Non-pigmented ciliary epithelial cell (primary cell): ENCODE measurements at regions not wholly inside any gene's neighbourhood (a gene's known extent, or its start where the extent isn't known, plus 50 kb on each side); places are given as distances from the start of the nearest gene placed in this dataset.
"Not testable (repeated sequence)": the region's sequence is repeated elsewhere in the genome, so short reads cannot be mapped to it uniquely, and the experiment has no call there.

Source experiments
- DNase-seq: peaks from one replicate; pipeline ENCODE4 v3.0.0-alpha.2; 2010; ENCODE audit warnings: low read depth

DNA sequence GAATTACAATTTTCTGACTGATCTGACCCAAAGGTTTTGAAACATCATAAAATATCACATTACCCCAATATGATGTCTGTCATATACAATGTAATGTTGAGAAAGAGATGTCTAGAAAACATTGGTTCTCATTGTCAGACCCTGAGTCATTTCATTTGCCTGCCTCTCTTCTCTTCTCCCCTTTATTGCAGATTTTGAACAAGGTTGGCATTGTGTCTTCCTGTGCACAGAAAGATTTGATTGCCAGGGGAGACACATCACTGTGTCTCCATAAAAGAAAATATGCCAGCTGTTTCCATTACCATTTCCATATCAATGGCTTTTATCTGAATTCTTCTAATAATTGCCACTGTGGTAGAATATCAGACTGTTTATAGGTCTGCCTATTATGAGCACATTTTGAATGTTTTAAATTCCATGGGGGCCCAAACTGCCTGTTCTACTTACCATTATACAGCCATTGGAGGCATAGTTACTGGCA is 65.6 kb downstream of the IFI44 start:
- peak; percentile 30 for DNase-seq

DNA sequence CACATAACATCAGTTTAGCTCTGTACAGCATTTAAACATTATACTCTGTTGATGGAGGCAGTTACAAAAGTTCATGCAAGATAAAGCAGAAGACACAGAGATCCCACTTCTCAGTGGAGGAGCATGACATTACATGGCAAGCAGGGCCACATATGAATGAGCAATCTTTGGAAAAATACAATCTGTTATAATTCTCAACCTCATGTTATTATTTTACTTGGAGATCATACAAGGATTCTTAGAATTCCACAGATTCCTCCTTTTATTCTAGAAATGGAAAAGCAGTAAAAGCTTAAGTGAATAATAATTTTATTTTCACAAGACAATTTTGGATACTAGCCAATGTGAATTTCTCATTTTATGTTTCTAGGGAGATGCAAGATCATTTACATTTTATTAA is 66.6 kb downstream of the IFI44 start:
- DNase-seq: peak; percentile 38

DNA sequence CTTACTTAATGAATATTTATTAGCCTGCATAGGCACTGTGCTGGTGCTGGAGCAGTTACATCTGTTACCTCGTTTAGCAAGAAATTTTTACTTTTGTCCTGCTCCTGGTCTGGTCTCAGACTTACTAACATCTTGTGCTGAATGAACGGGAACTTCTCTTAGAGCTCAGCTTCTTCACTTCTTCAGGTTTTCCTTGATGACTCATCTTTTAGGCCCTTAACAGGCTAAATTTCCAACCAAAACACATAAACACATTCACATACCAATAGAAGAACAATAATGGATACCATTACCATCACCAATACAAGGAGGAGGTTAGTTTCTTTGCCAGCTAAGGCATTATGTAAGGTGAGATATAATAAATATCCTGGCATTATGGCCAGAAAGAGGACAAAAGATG is 68.9 kb downstream of the IFI44 start:
- no peak for DNase-seq

DNA sequence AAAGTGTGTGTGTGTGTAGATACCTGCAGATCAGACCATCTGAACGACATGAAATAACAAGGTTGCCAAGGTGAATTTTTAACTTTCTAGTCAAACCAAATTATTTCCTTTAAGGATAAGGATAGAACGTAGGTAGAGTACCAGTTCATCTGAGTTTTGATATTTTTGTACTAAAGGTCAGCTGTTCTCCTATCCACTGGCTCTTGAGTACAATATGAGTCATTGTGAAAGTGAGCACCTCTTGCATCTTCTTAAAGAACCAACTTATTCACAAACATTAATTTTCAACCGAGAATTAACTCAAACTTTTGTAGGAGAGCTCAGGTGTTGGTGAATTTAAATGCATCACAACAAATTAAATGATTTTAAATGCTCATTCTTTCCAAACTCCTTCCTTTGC is 71.5 kb downstream of the IFI44 start:
- DNase-seq: no peak

DNA sequence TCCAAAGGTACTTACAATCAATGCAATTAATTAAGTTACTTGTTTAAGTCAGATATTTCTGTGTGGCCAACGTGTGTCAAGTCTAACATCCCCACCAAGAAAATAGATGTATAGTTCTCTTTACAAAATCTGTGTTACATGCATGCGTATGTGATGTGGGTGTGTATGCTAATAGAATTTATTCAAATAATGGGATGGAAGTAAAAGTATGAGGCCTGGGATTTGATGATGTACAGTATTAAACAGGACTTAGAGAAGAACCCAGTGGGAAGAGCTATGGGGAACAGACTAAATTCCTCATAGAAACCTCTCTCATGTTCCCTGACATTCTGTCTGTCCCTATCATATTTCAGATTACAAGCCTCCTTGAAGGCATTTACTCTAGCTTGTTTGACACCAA is 72.5 kb downstream of the IFI44 start:
- DNase-seq: no peak

DNA sequence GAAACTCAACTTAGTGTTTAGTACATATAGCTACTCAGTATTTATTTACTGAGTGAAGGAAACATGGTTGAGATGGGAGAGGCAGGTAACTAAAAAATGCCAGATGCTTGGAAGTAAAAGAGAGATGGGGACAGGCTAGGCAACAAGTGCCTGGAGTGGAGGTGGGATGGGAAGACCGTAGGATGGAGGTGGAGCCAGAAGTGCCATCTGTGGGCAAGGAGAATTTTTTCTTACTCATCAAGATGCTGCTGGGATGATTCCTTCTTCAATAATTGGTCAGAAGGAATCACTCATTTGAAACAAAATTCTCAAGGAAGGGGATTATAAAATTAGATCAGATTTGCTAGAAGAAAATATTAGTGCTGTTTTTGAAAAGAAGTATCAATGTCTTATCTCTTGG is 72.9 kb downstream of the IFI44 start:
- DNase-seq: no peak

DNA sequence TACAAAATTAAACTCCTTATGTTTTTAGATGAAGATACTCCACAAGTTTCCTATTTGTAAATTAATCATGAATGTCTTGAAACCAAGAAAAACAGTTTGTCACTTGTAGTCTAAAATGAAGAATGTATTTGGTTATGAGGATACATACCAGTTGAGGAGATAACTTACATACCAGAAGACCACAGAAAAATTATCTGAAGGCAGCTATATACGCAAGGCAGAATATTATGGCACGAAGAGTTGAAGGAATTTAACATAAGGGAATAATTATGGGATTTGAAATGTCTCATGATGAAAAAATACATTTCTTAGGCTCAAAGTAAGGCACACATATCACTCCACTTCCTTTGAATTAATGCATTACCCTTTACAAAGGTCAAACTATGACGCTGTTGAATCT is 73.3 kb downstream of the IFI44 start:
- DNase-seq: no peak

DNA sequence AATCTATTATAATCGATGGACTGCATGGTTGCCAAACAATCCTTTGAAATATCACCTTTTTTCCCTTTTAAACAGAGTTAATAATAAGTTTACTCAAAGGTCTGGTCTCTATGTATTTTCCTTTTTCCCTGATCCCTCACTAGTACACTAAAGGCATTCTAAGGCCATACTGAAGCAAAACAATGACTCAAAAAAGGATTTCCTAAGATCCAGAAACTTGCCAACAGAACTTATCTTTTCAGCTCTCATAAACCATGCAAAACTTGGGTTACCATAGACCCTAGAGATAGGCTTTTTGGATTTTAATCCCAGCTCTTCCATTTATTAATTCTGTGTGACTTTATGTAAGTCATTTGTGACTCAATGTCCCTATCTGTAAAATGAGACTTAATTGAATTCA is 77.1 kb downstream of the IFI44 start:
- no peak for DNase-seq

DNA sequence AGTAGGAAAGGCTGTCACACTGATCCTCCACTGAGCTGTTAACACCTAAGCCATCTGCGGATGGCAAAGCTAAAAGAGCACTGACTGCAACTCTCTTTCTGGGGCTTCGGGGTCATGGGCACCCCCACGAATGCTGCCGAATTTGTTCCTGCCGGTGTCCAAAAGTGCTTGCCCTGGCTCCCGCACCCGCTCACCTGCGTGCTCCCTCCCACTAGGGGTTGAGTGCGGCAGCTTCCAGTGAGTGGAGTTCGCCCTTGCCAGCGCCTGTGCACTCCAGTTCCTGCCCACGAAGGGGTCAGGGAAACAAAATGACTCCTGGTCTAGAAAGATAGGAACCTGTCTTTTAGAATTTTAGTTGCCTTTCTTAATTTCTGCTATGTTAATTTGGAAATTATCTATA is 78.7 kb downstream of the IFI44 start:
- no peak for DNase-seq

DNA sequence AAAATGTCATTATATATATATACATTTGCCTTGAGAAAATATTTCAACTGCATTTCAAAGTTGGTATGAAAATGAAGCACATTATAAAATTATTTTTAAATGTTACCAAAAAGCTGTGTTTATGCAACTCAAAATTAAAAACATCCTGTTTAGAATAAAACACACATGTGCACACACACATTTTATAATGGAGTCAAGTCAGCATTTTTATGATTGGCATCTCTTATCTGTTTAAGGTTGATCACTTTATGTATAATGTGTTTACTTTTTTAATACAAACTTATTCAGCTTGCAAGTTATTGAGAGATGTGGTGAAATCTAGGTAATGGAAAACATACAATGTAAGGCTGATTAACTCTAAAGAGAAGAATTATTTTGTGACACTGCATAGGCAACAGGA is 80.4 kb downstream of the IFI44 start:
- no peak for DNase-seq

DNA sequence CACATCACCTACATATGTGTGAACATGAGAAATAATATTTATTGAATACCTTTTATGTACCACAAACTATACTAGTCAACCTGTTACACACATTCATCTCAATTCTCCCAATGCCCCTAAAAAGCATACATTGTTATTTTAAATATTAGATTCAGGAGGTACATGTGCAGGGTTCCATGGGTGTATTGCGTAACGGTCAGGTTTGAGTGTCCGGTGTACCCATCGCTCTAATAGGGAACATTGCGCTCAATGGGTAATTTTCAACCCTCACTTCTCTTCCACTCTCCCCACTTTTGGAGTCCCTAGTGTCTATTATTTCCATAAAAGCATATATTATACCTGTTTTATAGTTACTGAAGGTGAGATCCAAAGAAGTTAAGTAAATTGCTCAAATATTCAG is 82.0 kb downstream of the IFI44 start:
- no peak for DNase-seq

DNA sequence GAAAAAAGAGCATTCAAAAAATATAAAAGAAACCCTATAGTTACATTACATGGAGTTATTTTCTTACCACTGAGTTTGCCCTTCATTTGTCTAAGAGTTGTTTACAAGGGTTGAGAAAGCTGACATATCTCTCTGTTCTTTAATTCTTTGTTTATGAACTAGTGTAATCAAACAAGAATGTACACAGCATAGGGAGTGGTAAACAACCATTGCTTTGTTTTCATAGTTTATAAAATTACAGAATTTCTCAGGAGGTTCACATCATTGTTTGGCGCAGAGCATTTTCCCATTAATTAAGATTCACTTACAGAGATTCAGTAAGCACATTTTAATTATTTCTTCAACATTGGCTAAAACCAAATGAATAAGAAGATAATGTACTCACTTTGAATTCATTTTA is 87.6 kb downstream of the IFI44 start:
- DNase-seq: no peak

DNA sequence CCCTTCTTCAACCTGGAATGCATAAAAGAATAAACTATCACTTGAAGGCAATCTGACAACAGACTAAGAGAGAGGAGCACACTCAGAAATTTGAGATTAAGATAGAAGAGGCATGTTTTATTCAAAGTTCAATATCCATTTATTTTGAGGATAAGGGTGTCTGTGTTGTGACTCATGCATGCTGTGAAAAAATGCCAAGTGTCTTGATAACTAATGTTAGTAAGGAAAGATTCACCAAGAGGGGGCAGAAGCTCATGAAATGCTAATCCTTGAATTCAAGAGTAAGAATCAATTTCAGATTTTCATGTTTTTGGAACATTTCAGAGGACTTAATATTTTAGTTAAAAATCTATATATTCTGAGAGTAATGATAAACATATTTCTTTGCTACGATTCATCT is 94.0 kb downstream of the IFI44 start:
- DNase-seq: no peak

DNA sequence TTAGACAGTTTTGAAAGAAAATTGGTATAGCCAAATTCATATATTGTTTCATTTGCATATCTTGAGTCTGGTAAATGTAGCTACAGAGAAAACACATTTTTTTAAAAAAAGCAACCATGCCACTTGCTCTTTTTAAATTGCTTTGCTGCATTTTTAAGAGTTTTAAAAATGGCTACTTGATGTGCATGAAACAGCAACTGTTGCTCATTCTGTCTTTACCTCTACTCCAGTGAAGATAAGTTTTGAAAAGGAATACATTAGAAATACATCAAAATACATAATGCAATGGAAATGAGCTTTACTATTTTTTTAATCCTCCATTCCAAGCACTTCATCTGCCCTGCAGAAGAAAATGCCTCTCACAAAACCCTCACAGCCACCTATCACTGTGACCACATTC is 95.5 kb downstream of the IFI44 start:
- DNase-seq: no peak

DNA sequence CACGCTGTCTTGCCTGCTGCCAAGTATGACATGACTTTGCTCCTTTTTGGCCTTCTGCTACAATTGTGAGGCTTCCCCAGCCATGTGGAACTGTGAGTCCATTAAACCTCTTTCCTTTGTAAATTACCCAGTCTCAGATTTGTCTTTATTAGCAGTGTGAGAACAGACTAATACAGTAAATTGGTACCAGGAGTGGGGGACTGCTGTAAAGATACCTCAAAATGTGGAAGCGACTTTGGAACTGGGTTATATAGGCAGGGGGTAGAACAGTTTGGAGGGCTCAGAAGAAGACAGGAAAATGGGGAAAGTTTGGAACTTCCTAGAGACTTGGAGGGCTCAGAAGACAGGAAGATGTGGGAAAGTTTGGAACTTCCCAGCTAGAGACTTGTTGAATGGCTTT is 104.0 kb downstream of the IFI44 start:
- not testable (repeated sequence) for DNase-seq

DNA sequence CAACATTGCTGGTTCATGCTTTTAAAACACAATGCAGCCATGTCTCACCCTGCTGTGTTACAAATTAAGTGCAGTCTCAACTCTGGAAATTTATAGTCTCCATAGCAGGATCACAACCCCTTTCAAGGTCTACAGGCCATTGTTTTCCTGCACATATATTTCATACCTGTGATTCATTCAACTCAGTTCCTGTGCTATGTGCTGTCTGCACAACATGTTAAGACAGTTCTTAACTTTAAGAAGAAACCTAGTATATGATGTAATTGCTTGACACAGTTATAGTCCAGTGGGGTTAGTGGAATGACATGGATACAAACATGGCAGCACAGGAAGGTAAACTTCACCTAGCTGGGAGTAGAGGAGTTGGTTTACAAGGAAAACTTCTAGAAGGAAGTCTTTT is 106.4 kb downstream of the IFI44 start:
- no peak for DNase-seq

DNA sequence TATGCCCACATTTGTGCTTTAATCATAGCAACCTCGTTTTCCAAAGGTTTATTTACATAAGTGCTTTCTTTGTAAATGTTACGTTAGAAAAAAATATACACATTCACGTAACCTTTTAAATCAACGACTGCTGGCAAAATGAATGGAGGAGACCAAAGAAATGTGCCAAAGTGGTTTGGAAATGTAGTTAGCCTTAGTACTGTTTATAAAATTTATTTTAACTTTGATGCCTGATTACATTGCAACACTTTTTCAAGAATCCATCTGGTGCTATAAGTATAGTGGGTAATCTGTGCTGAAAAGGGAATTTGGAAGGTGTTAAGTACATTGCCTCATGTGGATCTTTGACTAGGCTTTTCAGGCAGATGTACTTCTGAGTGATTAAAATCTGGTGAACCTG is 108.9 kb downstream of the IFI44 start:
- no peak for DNase-seq

DNA sequence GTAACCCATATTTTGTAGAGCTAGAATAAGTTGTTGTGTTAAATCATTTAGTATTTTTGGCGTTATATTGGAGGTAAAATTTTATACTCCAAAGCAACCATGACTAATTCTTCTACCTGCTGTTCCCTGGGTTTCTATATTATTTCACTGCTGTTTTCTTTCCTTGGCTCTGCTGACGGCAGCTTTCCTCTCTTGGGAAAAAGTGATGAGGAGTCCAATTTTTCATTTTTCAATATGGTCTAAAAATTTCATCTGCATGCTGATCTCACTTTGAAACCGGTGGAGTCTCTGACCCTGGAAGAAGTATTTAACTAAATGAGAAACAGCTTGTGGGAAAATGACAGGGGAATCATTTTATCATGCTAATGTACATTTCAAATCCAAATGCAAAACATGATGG is 110.2 kb downstream of the IFI44 start:
- DNase-seq: no peak

DNA sequence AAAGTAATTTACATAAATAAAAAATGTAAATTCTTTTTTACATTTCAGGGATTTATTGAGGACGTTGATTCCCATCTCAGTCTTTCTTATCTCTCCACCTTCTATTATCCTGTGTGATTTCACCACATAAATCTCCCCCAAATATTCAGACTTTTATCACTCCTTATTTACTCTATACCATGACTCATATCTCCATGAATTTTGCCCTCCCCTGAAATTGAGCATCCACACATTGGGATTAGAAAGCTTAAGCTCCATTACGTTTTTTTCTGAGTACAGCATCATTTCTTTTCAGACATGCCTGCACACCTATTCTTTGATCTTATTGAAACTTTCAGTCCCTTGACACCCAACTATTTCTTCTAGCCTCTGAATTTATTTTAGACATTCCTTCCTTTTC is 111.2 kb downstream of the IFI44 start:
- peak; percentile 9 for DNase-seq

DNA sequence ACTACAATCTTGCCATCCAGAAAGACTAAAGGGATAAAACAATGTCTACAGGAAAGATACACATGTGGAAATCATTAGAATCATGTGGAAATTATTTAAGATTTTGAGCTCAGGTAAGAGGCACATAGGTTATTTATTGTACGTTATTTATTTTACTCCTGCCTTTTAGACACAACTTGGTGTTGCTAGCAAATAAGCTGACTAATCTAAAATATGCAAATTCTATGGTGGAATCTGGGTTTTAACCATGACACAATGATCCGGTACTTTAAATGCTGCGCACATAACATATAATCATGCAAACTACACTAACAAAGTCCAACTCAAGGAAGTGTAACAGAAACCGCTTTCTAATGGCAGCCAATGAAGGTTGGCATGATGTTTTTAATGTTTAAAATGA is 112.5 kb downstream of the IFI44 start:
- DNase-seq: no peak

DNA sequence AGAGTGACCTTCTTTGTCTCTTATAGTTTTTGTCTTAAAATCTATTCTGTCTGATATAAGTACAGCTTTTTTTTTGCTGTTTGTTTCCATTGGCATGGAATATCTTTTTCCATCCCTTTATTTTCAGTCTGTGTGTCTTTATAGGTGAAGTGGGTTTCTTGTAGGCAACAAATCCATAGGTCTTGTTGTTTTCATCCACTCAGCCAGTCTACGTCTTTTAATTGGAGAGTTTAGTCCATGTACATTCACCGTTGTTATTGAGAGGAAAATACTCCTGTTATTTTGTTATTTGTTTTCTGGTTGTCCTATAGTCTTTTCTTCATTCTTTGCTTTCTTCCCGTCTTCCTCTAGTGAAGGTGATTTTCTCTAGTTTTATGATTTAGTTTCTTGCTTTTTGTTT is 115.9 kb downstream of the IFI44 start:
- DNase-seq: no peak

DNA sequence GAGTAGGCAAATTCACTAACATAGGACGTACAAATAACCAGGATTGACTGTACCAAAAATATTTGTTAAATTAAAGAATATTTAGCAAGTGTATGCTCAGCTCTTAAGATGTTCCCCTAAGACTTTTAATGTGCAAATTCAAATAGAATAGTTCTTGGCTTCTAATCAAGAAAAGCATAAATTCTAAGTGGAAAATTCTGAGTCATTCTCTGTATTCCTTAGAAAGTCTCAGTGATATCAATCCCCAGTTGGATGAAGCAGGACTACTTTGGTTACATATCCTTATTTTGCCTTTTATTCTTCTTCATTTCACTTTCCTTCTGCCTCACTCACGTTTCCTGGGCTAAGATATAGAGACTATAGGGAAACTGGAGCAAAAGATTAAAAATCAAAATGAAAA is 130.2 kb downstream of the IFI44 start:
- peak; percentile 11 for DNase-seq

DNA sequence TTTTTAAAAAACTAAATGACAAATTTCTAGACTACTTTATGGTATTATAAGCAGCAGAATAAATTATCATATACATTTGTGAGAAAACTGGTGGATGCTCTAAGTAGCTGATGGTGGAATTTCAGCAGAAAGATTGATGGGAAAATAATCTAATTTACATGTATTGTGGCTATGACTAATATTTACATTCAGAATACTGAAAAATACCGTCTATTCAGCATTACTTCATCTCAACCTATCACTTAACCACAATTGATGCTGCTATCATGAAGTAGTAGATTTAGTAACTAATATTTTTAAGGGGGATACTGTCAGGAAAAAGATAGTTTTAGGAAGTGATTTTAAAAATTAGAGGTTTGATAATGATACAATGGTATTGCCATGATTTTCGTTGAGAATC is 137.9 kb downstream of the IFI44 start:
- no peak for DNase-seq

DNA sequence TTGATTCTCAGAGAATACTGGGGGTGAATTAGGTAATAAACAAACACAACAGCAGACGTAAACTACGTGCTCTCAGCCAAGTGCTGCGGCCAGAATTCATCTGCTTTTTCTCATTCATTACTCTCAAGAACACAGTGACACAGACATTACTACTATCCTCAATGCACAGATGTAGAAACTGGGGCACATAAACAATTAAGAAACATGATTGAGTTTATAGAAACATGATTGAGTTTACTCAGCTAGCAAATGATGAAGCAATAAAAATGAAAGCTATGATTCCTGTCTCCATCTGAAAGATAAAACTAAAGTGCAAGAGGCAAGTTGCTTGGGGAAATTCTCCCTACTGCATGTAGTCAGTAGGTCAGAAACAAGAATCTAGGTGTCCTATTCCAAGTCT is 140.5 kb downstream of the IFI44 start:
- no peak for DNase-seq

DNA sequence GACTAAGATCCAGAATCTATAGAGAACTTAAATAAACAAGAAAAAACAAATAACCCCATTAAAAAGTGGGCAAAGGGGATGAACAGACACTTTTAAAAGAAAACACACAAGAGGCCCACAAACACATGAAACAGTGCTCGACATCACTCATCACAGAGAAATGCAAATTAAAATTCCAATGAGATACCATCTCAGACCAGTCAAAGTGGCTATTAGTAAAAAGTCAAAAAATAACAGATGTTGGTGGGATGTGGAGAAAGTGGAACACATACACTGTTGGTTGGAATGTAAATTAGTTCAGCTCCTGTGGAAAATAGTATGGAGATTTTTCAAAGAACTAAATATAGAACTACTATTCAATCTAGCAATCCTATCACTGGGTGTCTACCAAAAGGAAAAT is 143.1 kb downstream of the IFI44 start:
- DNase-seq: no peak
